ENCODE measurements at regions not wholly inside any gene's neighbourhood (a gene's known extent, or its start where the extent isn't known, plus 50 kb on each side); places are given as distances from the start of the nearest gene placed in this dataset.

DNA sequence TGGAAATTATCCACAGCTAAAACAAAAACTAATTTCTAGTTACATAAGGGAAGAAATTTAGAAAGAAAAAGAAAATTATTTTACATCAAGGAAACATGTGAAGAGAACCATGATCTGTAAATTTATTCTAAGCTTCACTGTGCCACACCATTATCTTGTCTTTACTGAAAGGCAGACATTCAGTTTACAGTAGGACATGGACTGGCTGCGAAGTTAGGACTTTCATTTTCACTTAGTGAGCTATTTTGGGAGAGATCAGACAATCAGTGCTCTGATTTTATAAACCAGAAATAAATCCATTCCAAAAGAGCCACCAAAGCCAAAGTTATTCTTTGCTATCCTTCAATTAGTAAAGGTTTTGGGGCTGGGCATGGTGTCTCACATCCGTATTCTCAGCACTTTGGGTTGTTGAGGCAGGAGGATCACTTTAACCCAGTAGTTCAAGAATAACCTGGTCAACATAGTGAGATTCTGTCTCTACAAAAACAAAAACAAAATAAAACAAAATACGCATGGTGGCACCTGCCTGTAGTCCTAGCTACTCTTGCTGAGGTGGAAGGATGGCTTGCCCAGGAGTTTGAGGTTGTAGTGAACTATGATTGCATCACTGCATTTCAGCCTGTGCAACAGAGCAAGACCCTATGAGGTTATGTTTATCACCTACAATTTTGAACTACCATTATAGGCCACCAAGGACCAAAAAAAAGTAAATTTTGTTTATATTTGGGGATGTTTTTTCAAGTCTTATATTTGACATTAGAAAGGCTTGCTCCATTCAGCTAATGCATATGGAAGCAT is 1084.8 kb upstream of the ATXN7L3B start:
- Mint-ChIP-seq H3K36me3 (no peaks in the 10 kb centered on the region), H3K27me3 (no peaks in the 10 kb centered on the region), H3K4me1 (no peaks in the 10 kb centered on the region), H3K4me3 (no peak overlapping the region), H3K9me3 (peaks cover 3 to 9% (median 6%) of the 10 kb centered on the region in 3 donors), H3K27ac (no peak overlapping the region)
- Histone ChIP-seq H3K4me1 (ENCODE audit: control insufficient read depth in 1 of 2, extremely low read depth in 1 of 2, insufficient read depth in 2 of 2, low read length in 2 of 2) (no peaks in the 10 kb centered on the region), H3K4me3 (ENCODE audit: control insufficient read depth in 1 of 2, extremely low read depth in 1 of 2, low read length in 1 of 2) (no peak overlapping the region), H3K27me3 (replicated peaks in 1 of 2; ENCODE audit: control insufficient read depth in 2 of 2, extremely low read depth in 1 of 2, insufficient read depth in 2 of 2, low read length in 1 of 2) (no peaks in the 10 kb centered on the region), H3K36me3 (ENCODE audit: control insufficient read depth in 2 of 2, extremely low read depth in 1 of 2, insufficient read depth in 1 of 2, low read length in 1 of 2) (no peaks in the 10 kb centered on the region), H3K27ac (ENCODE audit: low read length) (no peak overlapping the region), H3K9me3 (no peaks in the 10 kb centered on the region)
- DNase-seq (no peak), ATAC-seq (replicated peaks in 1 of 4) (no peak)
- CTCF ChIA-PET: no interaction called here
- POLR2A ChIA-PET: no interaction called here
- WGBS (ENCODE audit: insufficient coverage): no CpG with 5 or more reads among the region's 3 CpGs

DNA sequence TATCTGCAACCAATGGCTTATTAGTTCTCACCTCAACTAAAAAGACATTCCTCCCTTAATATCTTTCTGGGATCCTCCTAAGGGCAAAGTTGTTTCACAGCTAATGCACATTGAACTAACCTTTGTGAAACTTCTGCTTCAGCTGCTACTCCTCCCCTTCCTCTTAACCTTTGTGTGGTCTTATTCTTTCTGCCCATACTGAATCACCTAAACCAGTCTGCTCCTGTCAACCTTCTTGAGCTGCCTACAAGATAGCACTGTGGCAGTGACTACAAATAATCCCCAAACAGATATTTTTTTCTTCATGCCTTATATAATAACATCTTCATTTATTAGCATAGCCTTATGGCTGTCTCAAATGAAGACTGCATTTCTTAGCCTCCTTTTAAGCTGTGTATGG is 1077.4 kb upstream of the ATXN7L3B start:
- Histone ChIP-seq H3K27me3 (replicated peaks in 1 of 2; ENCODE audit: control insufficient read depth in 2 of 2, extremely low read depth in 1 of 2, insufficient read depth in 2 of 2, low read length in 1 of 2) (no peaks in the 10 kb centered on the region), H3K36me3 (ENCODE audit: control insufficient read depth in 2 of 2, extremely low read depth in 1 of 2, insufficient read depth in 1 of 2, low read length in 1 of 2) (no peaks in the 10 kb centered on the region), H3K4me1 (ENCODE audit: control insufficient read depth in 1 of 2, extremely low read depth in 1 of 2, insufficient read depth in 2 of 2, low read length in 2 of 2) (no peaks in the 10 kb centered on the region), H3K4me3 (ENCODE audit: control insufficient read depth in 1 of 2, extremely low read depth in 1 of 2, low read length in 1 of 2) (no peak overlapping the region), H3K9me3 (no peaks in the 10 kb centered on the region), H3K27ac (ENCODE audit: low read length) (no peak overlapping the region)
- ChIA-PET CTCF (interaction anchor here in 1 of 2 donors (0.6 kb wide), 1 partner anchor 19 kb away, joined by 3 read pairs; no protein-coding TSS in a partner anchor), POLR2A (interaction anchor here in 1 of 2 donors (0.7 kb wide), 1 partner anchor 54 kb away, joined by 3 read pairs; no protein-coding TSS in a partner anchor)
- Mint-ChIP-seq H3K27me3 (no peaks in the 10 kb centered on the region), H3K9me3 (peaks cover 4 to 8% (median 6%) of the 10 kb centered on the region in 3 donors), H3K27ac (no peak overlapping the region), H3K4me1 (no peaks in the 10 kb centered on the region), H3K36me3 (no peaks in the 10 kb centered on the region), H3K4me3 (no peak overlapping the region)
- ATAC-seq (replicated peaks in 1 of 4) (no peak), DNase-seq (no peak)

DNA sequence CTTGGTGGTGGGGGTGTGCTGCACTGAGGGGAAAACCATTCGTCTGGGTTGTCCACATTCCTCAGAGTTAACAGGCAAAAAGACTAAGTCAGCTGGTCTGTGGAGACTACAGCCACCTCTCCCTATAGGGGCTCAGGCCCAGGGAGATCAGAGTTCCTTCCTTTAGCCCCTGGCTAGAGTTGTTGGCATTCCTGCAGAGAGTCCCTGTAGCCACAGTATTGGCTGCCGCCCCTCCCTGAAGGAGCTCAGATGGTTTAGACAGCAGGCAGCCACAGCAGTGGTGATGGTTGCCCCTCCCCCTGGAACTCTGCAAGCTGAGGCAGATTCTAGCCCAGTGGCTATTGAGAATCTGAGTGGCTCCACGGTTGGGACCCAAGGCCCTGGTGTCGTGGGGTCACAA is 1072.5 kb upstream of the ATXN7L3B start:
- Mint-ChIP-seq H3K36me3 (no peaks in the 10 kb centered on the region), H3K9me3 (peaks cover 0 to 10% (median 7%) of the 10 kb centered on the region in 3 donors), H3K4me3 (no peak overlapping the region), H3K27ac (no peak overlapping the region), H3K27me3 (no peaks in the 10 kb centered on the region), H3K4me1 (no peaks in the 10 kb centered on the region)
- no peak for DNase-seq
- ChIA-PET CTCF (no interaction called here), POLR2A (no interaction called here)
- ATAC-seq (replicated peaks in 1 of 4): no peak
- 78% methylated on average over 3 of the region's 4 CpGs for WGBS (ENCODE audit: insufficient coverage)
- Histone ChIP-seq H3K27me3 (replicated peaks in 1 of 2; ENCODE audit: control insufficient read depth in 2 of 2, extremely low read depth in 1 of 2, insufficient read depth in 2 of 2, low read length in 1 of 2) (no peaks in the 10 kb centered on the region), H3K36me3 (ENCODE audit: control insufficient read depth in 2 of 2, extremely low read depth in 1 of 2, insufficient read depth in 1 of 2, low read length in 1 of 2) (no peaks in the 10 kb centered on the region), H3K9me3 (no peaks in the 10 kb centered on the region), H3K4me1 (ENCODE audit: control insufficient read depth in 1 of 2, extremely low read depth in 1 of 2, insufficient read depth in 2 of 2, low read length in 2 of 2) (no peaks in the 10 kb centered on the region), H3K27ac (ENCODE audit: low read length) (no peak overlapping the region), H3K4me3 (ENCODE audit: control insufficient read depth in 1 of 2, extremely low read depth in 1 of 2, low read length in 1 of 2) (no peak overlapping the region)

DNA sequence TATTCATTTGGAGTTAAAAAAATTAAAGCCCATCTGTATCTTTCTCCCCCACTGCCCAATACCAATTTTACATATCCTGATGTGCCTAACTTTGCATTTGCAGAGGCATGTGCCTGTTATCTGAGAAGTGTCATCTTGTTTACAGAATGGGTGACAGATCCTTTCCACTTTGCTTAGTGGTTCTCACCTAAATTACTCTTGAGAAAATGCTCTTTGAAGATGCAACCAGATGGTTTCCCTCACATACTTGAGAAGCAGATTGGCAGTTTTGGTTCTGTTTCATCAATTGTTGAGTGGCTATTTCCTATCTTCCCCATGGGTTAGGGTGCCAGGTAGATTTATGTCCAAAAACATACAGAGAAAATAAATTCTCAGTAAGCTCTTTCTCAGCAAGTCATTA is 1051.4 kb upstream of the ATXN7L3B start:
- ATAC-seq (replicated peaks in 1 of 4): no peak
- Mint-ChIP-seq H3K9me3 (peaks cover 17 to 21% (median 20%) of the 10 kb centered on the region in 3 donors), H3K27me3 (no peaks in the 10 kb centered on the region), H3K36me3 (no peaks in the 10 kb centered on the region), H3K4me3 (no peak overlapping the region), H3K27ac (no peak overlapping the region), H3K4me1 (no peaks in the 10 kb centered on the region)
- Histone ChIP-seq H3K4me1 (ENCODE audit: control insufficient read depth in 1 of 2, extremely low read depth in 1 of 2, insufficient read depth in 2 of 2, low read length in 2 of 2) (no peaks in the 10 kb centered on the region), H3K4me3 (ENCODE audit: control insufficient read depth in 1 of 2, extremely low read depth in 1 of 2, low read length in 1 of 2) (no peak overlapping the region), H3K36me3 (ENCODE audit: control insufficient read depth in 2 of 2, extremely low read depth in 1 of 2, insufficient read depth in 1 of 2, low read length in 1 of 2) (no peaks in the 10 kb centered on the region), H3K27me3 (replicated peaks in 1 of 2; ENCODE audit: control insufficient read depth in 2 of 2, extremely low read depth in 1 of 2, insufficient read depth in 2 of 2, low read length in 1 of 2) (no peaks in the 10 kb centered on the region), H3K27ac (ENCODE audit: low read length) (no peak overlapping the region), H3K9me3 (peaks cover 3% of the 10 kb centered on the region)
- POLR2A ChIA-PET: no interaction called here
- no peak for DNase-seq
- CTCF ChIA-PET: no interaction called here

DNA sequence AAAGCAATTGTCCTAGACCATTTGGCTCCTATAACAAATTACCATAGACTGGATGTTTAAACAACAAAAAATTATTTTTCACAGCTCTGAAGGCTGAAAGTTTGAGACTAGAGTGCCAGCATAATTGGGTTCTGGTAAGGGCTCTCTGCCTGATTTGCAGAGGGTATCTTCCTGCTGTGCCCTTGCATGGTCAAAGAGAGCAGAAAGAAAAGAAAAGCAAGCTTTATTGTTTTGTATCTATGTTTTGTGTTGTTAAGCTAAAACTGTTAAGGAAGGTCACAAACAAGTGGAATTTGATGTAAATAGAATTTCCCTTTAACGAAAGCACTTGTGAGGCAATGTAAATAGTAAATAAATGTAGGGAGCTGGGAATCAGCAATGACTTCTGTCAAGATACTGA is 1031.0 kb upstream of the ATXN7L3B start:
- no peak for DNase-seq
- no peak overlapping the region for H3K4me3 Mint-ChIP-seq
- ATAC-seq (replicated peaks in 1 of 4): no peak
- CTCF ChIA-PET: no interaction called here
- Histone ChIP-seq H3K27me3 (replicated peaks in 1 of 2; ENCODE audit: control insufficient read depth in 2 of 2, extremely low read depth in 1 of 2, insufficient read depth in 2 of 2, low read length in 1 of 2) (no peaks in the 10 kb centered on the region), H3K36me3 (ENCODE audit: control insufficient read depth in 2 of 2, extremely low read depth in 1 of 2, insufficient read depth in 1 of 2, low read length in 1 of 2) (no peaks in the 10 kb centered on the region), H3K4me1 (ENCODE audit: control insufficient read depth in 1 of 2, extremely low read depth in 1 of 2, insufficient read depth in 2 of 2, low read length in 2 of 2) (no peaks in the 10 kb centered on the region), H3K27ac (ENCODE audit: low read length) (no peak overlapping the region), H3K4me3 (ENCODE audit: control insufficient read depth in 1 of 2, extremely low read depth in 1 of 2, low read length in 1 of 2) (no peak overlapping the region), H3K9me3 (no peaks in the 10 kb centered on the region)
- no peaks in the 10 kb centered on the region for H3K27me3 Mint-ChIP-seq
- POLR2A ChIA-PET: no interaction called here
- no peak overlapping the region for H3K27ac Mint-ChIP-seq
- peaks cover 11 to 21% (median 14%) of the 10 kb centered on the region in 3 donors for H3K9me3 Mint-ChIP-seq
- no CpG with 5 or more reads among the region's 1 CpG for WGBS (ENCODE audit: insufficient coverage)
- H3K36me3 Mint-ChIP-seq: no peaks in the 10 kb centered on the region
- H3K4me1 Mint-ChIP-seq: no peaks in the 10 kb centered on the region

DNA sequence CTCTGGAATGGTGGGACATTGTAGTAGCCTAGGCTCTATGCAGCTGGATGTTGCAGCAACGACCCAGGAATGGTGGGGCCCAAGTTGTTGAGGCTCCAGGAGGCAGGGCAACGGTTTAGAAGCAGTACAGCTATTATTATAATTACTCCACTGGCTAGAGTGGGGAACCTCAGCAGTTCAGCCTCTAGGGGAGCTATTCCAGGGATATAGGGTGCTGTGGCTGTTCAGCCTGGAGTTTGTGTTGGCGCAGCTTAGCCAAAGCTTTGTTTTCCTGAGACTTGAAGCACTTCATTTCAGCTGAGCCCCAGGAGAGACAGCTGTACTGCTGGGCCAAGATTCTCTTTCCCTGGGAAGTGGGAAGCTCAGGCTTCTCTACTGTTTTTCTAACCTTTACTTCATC is 1023.0 kb upstream of the ATXN7L3B start:
- ChIA-PET POLR2A (interaction anchor here in 1 of 2 donors (0.6 to 1.1 kb wide), 2 partner anchors 18 to 54 kb away, joined by 3 read pairs; no protein-coding TSS in a partner anchor), CTCF (no interaction called here)
- Histone ChIP-seq H3K9me3 (no peaks in the 10 kb centered on the region), H3K4me3 (ENCODE audit: control insufficient read depth in 1 of 2, extremely low read depth in 1 of 2, low read length in 1 of 2) (no peak overlapping the region), H3K36me3 (ENCODE audit: control insufficient read depth in 2 of 2, extremely low read depth in 1 of 2, insufficient read depth in 1 of 2, low read length in 1 of 2) (no peaks in the 10 kb centered on the region), H3K27me3 (replicated peaks in 1 of 2; ENCODE audit: control insufficient read depth in 2 of 2, extremely low read depth in 1 of 2, insufficient read depth in 2 of 2, low read length in 1 of 2) (no peaks in the 10 kb centered on the region), H3K4me1 (ENCODE audit: control insufficient read depth in 1 of 2, extremely low read depth in 1 of 2, insufficient read depth in 2 of 2, low read length in 2 of 2) (no peaks in the 10 kb centered on the region), H3K27ac (ENCODE audit: low read length) (no peak overlapping the region)
- ATAC-seq (replicated peaks in 1 of 4) (no peak), DNase-seq (no peak)
- Mint-ChIP-seq H3K9me3 (peaks cover 0 to 19% (median 4%) of the 10 kb centered on the region in 3 donors), H3K4me1 (no peaks in the 10 kb centered on the region), H3K36me3 (no peaks in the 10 kb centered on the region), H3K4me3 (no peak overlapping the region), H3K27ac (no peak overlapping the region), H3K27me3 (no peaks in the 10 kb centered on the region)
- WGBS (ENCODE audit: insufficient coverage): 60% methylated on average over 2 of the region's 3 CpGs

Measured in T-cell (primary cell).